ENCODE measurements at regions not wholly inside any gene's neighbourhood (a gene's known extent, or its start where the extent isn't known, plus 50 kb on each side); places are given as distances from the start of the nearest gene placed in this dataset.

GRCh38 chr2:133721118-133721517 lies 152.9 kb upstream of the NCKAP5 start:
- no peak for DNase-seq

DNA sequence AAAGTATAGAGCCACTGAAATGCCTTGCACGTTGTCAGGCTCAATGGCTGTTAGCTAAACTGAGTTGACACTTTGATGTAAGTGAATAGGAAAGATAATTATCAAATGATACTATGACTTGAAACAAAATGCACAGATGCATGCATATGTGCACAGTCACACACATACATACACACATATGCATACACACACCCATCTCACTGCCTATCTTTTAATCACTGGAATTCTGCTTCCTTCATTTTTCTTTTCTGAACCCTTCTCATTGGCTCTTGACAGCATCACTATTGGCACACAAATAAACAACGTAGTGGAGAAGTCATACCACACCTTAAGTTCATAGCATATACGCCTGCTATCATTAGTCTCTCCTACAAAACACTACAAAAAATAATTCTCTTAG lies 154.9 kb upstream of the NCKAP5 start:
- no peak for DNase-seq

GRCh38 chr2:133726973-133727372 lies 158.7 kb upstream of the NCKAP5 start:
- DNase-seq, result no peak

DNA sequence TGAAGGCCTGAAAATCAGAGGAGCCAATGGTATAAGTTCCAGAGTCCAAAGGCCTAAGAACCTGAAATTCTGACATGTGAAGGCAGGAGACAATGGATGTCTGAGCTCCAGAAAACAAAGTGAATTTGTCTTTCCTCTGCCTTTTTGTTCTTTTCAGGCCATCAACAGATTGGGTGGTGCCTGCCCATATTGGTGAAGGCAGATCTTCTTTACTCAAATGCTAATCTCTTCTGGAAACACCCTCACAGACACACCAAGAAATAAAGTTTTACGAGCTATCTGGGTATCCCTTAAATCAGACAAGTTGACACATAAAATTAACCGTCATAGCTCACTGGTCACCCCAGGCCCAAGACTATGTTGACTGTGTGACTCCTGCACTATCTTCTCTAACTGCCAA lies 163.8 kb upstream of the NCKAP5 start:
- no peak for DNase-seq

DNA sequence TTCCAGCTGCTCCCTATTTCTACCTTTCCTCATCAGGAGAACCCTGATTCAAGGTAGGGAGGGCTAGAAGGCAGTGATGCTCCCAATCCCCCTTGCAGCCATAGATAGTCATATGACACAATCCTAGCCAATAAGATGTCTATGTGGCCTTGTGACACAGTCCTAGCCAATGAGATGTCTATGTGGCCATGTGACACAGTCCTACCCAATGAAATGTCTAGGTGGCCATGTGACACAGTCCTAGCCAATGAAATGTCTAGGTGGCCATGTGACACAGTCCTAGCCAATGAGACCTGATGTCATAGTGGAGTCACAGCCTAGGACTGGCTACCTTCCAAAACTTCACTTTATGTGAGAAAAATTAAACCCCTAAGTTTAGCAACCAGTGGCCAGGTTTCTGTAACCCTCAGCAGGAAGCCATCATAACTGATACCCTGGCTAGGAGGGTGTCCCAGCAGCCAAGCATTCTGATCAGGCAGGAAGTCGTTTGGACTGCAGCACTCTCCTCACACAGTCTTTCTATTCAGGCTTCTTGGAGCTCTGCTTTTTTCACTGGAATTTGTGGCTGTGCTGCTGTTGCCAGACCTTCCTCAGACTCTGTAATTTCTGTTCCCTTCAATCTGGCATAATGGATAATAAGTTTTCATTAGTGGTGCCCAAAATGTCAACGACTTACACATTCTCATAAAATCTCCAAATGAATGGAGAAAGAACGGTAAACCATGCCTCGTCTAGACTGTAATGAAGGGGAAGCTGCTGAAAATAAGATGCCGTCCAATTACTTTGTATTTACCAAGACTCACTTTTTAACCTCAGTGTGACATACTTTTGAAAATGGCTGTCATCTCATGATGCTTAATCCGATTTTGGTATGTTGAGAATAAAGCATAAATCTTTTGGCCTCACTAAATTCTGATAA lies 165.0 kb upstream of the NCKAP5 start:
- DNase-seq, result no peak

- no peak for DNase-seq
These were observed 165.6 kb upstream of the NCKAP5 start for GRCh38 chr2:133733901-133734255.

GRCh38 chr2:133734716-133735495 lies 166.6 kb upstream of the NCKAP5 start:
- DNase-seq, result no peak

GRCh38 chr2:133736674-133737073 lies 168.4 kb upstream of the NCKAP5 start:
- no peak for DNase-seq

GRCh38 chr2:133737242-133737993 lies 169.2 kb upstream of the NCKAP5 start:
- DNase-seq, result no peak

DNA sequence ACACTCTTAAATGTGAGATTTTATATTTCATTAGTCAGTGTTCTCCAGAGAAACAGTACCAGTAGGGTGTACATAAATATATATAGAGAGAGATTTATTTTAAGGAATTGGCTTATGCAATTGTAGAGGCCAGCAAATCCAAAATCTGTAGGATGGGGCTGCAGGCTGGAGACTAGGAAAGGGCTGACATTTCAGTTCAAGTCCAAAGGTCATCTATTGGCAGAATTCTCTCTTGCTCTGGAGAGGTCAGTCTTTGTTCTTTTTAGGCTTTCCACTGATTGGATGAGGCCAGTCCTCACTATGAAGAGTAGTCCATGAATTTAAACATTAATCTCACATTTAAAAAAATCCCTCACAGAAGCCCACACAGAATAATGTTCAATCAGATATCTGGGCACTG lies 170.8 kb upstream of the NCKAP5 start:
- no peak for DNase-seq

- DNase-seq, result no peak
These were observed 172.2 kb upstream of the NCKAP5 start for GRCh38 chr2:133740500-133740899.

DNA sequence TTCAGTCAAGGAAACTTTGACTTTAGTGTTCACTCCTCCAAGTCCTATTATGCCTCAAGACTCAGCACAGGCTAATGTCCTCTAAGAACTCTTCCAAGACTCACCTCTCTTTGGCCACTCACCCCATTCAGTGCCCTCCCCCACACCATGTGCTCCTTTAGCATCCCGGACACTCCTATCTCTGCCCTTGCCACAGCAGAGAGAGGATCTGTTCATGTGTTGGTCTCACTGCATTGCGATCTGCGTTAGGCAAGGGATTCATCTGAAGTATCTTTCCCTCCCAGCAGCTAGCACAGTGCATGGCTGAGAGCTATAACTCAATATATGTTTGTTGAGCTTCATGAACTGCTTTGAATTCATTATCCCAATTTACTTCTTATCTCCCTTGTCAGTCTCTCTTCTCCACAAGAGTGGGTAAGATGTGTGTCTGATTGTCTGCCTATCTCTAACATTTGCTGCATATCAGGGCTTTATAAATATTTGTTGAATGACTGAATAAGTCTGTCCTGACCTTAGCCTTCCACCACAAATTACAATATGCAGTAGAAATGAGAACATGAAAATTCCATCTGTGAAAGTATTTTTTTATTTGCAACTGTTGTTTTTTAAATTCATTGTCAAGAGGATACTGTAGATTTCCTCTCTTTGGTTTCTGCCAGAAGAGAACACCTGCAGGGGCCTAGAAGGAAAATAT lies 179.9 kb upstream of the NCKAP5 start:
- DNase-seq, result no peak

DNA sequence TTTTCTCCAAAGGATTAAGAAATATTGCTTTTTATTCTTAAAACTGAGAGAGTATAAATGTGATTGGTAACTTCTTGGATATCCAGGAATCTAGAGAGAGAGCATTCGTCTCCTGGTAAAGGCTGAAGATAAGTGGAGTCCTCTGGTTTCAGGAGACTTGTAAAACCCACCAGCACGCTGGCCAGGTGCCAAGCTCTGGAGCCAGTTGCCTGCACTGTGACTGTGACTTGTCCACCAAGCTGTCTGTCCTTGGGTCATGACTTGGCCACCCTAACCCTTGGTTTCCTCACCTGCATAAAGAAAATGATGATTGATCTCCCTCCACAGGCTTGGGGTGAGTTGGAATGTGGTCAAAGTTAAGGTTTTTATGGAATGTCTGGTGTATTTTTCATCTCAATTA lies 185.4 kb upstream of the NCKAP5 start:
- DNase-seq, result no peak

GRCh38 chr2:133755480-133756300 lies 187.4 kb upstream of the NCKAP5 start:
- no peak for DNase-seq

GRCh38 chr2:133756833-133757232 lies 188.6 kb upstream of the NCKAP5 start:
- DNase-seq, result no peak

DNA sequence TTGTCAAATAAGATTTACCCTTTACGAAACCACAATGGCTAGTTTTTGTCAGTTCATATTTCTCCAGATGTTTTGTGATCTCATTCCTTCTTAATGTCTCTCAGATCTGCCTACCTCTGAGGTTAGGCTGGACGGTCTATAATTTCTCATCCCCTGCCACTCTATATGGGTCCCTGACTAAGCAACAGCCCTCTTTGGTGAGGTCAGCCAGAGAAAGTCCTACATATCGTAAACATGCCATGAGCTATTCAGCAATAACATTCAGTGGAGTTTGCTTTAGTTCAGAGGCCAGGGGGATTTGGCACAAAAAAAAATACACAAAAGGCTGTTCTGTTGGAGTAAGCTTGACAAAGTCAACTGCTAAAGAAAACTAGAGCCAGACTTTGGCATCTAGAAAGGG lies 192.1 kb upstream of the NCKAP5 start:
- DNase-seq, result no peak

DNA sequence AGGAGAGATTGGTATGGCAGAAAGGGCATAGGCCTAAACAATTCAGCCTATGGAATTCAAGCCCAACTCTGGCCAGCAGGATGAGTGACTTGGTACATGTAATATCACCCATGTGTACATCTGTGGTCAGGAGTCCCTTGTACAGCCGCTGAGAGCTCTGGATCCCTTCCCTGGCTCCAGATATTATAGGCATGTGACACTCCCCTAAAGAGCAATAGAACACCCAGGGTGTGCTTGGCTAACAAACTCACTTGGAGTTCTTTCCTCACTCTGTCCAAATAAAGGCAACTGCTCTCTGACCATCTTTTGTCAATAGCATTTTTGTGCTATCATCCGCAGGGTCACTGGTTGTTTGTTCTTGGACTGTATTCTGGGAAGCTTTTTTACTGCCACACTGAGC lies 197.4 kb upstream of the NCKAP5 start:
- no peak for DNase-seq

- no peak for DNase-seq
These were observed 198.0 kb upstream of the NCKAP5 start for GRCh38 chr2:133766164-133766832.

GRCh38 chr2:133768256-133768655 lies 200.0 kb upstream of the NCKAP5 start:
- DNase-seq, result no peak

DNA sequence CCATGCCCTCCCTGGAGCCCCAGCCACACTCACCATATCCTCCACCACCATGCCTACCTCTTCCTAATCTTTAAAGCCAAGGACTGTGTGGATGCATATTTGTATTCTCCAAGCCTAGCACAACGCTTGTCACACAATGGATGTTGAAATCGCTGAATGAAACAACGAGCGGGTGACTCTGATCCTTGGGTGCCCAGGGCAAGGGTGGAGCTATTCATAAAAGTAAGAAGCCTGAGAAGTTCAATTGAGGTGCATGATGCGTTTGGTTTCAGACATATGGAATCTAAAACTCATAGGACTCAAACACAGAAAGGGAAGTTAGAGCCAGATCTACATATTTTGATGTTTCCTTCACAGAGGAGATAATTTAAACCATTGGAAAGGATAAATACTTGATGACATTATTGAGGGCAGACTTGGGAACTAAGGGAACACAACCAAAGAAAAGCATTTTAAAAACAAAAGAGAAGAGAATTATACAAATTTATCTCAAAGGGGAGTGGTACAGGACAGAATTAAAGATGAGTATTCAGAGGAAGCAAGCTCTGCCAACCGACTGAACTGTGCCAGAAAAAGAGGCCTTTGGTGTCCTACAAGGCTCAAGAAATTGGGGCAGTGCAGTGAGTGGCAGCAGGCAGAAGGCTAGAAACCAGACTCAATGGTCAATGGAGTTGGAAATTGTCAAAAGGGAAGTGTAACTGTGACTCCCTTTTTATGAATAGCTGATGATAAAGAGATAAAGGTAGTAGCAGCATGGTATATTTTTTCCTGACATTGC lies 200.6 kb upstream of the NCKAP5 start:
- no peak for DNase-seq
